ENCODE measurements at regions not wholly inside any gene's neighbourhood (a gene's known extent, or its start where the extent isn't known, plus 50 kb on each side); places are given as distances from the start of the nearest gene placed in this dataset.

DNA sequence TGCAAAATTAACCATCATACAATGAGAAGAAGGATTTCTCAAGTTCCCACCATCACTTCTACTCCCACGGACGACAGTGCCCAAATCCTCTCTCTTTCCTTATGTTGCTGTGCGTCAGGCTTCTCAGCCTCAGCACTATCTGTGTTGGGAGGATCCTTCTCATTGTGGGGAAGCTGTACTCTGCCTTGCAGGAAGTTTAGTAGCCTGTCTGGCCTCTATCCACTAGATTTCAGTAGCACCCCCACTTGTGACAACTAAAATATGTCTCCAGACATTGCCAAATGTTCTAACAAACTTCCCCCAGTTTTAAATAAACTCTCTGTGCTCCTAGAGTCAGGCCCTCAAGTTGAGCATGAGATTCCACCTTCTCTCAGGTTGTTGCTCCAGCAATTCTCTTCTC is 545.9 kb upstream of the ZFP42 start:
- TF ChIP-seq, protein P1, sequence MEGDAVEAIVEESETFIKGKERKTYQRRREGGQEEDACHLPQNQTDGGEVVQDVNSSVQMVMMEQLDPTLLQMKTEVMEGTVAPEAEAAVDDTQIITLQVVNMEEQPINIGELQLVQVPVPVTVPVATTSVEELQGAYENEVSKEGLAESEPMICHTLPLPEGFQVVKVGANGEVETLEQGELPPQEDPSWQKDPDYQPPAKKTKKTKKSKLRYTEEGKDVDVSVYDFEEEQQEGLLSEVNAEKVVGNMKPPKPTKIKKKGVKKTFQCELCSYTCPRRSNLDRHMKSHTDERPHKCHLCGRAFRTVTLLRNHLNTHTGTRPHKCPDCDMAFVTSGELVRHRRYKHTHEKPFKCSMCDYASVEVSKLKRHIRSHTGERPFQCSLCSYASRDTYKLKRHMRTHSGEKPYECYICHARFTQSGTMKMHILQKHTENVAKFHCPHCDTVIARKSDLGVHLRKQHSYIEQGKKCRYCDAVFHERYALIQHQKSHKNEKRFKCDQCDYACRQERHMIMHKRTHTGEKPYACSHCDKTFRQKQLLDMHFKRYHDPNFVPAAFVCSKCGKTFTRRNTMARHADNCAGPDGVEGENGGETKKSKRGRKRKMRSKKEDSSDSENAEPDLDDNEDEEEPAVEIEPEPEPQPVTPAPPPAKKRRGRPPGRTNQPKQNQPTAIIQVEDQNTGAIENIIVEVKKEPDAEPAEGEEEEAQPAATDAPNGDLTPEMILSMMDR (IDR thresholded peaks at IDR 0.05), result no peak
- no peak for TF ChIP-seq EZH2 (IDR thresholded peaks at IDR 0.05; ENCODE audit: borderline replicate concordance, insufficient read depth, low read depth, low read length, poor library complexity, severe bottlenecking)

All from B cell (primary cell).